Fibroblast of lung (primary cell): ENCODE measurements at regions not wholly inside any gene's neighbourhood (a gene's known extent, or its start where the extent isn't known, plus 50 kb on each side); places are given as distances from the start of the nearest gene placed in this dataset.

Source experiments
- DNase-seq, 2 donors: peaks; one replicate each; pipeline versions ENCODE4 v3.0.0 to v3.0.0-alpha.2; 2010; ENCODE audit warnings: low read depth in 2 of 2
- H2AFZ ChIP-seq: 2 replicates; pipeline ENCODE4 v1.5.1; 2012; ENCODE audit warnings: low read length, control low read depth, inconsistent platforms
- H3K27ac ChIP-seq: 2 replicates; pipeline ENCODE4 v1.5.1; 2011; ENCODE audit warnings: low read length, control low read depth; ENCODE audit not compliant: insufficient read depth
- H3K27me3 ChIP-seq: 2 replicates; pipeline ENCODE4 v1.5.1; 2011; ENCODE audit warnings: mild to moderate bottlenecking, low read length; ENCODE audit not compliant: control insufficient read depth, insufficient read depth
- H3K36me3 ChIP-seq: 2 replicates; pipeline ENCODE4 v1.5.1; 2011; ENCODE audit warnings: low read length; ENCODE audit not compliant: control insufficient read depth, insufficient read depth
- H3K4me1 ChIP-seq: 2 replicates; pipeline ENCODE4 v1.5.1; 2011; ENCODE audit warnings: low read length; ENCODE audit not compliant: control insufficient read depth, insufficient read depth; ENCODE audit errors: extremely low read depth
- H3K4me2 ChIP-seq: 2 replicates; pipeline ENCODE4 v1.5.1; 2011; ENCODE audit warnings: low read length, control low read depth; ENCODE audit not compliant: insufficient read depth; ENCODE audit errors: extremely low read depth
- H3K4me3 ChIP-seq, 4 experiments: fragments of 200-600 bp in 1 of 4; sonication (generic) in 1 of 4; replicated peaks in 1 of 4; 2 replicates each; pipeline ENCODE4 v1.5.1; 2011 to 2016; ENCODE audit warnings: low read length in 4 of 4, low read depth in 3 of 4, mild to moderate bottlenecking in 3 of 4, control low read depth in 2 of 4, inconsistent platforms in 1 of 4, mixed read lengths in 1 of 4; ENCODE audit not compliant: insufficient read depth in 1 of 4; ENCODE audit errors: control extremely low read depth in 1 of 4
- H3K79me2 ChIP-seq: 2 replicates; pipeline ENCODE4 v1.5.1; 2012; ENCODE audit warnings: mild to moderate bottlenecking, low read length, inconsistent platforms; ENCODE audit not compliant: control insufficient read depth, insufficient read depth
- H3K9ac ChIP-seq: 2 replicates; pipeline ENCODE4 v1.5.1; 2011; ENCODE audit warnings: mild to moderate bottlenecking, low read length, control low read depth; ENCODE audit not compliant: insufficient read depth
- H3K9me3 ChIP-seq: 2 replicates; pipeline ENCODE4 v1.5.1; 2012; ENCODE audit warnings: low read depth, low read length; ENCODE audit not compliant: control insufficient read depth, insufficient read depth
- H4K20me1 ChIP-seq: 2 replicates; pipeline ENCODE4 v1.5.1; 2011; ENCODE audit warnings: low read length; ENCODE audit not compliant: control insufficient read depth, insufficient read depth; ENCODE audit errors: extremely low read depth
- CTCF ChIP-seq, 2 donors: IDR thresholded peaks in 1 of 2; conservative IDR thresholded peaks in 1 of 2; 1 replicate in 1 of 2; 2 replicates in 1 of 2; pipeline ENCODE4 v1.5.1; 2011 to 2012; ENCODE audit warnings: low read length in 2 of 2, control low read depth in 1 of 2, inconsistent platforms in 1 of 2, low read depth in 1 of 2, mild to moderate bottlenecking in 1 of 2
- EZH2 ChIP-seq: IDR thresholded peaks from 2 replicates; pipeline ENCODE4 v1.5.1; 2012; ENCODE audit warnings: low read length, control low read depth, mild to moderate bottlenecking; ENCODE audit errors: missing control alignments

GRCh38 chr1:98072047-98072446 is 151.2 kb upstream of the DPYD start:
- no peaks in the 10 kb centered on the region for H3K36me3 ChIP-seq
- TF ChIP-seq EZH2 (no peak), CTCF (conservative IDR thresholded peaks at IDR 0.05 in 1 of 2, IDR thresholded peaks at IDR 0.05 in 1 of 2; ENCODE audit: low read depth in 1 of 2, low read length in 2 of 2) (no peak)
- no peaks in the 10 kb centered on the region for H4K20me1 ChIP-seq
- H3K9me3 ChIP-seq: no peaks in the 10 kb centered on the region
- H3K4me3 ChIP-seq: no peak overlapping the region
- H3K79me2 ChIP-seq: no peaks in the 10 kb centered on the region
- no peak overlapping the region for H3K9ac ChIP-seq
- no peaks in the 10 kb centered on the region for H3K27me3 ChIP-seq
- no peak overlapping the region for H3K4me2 ChIP-seq
- peak overlapping the region; percentile 53 for H2AFZ ChIP-seq
- DNase-seq: no peak
- no peaks in the 10 kb centered on the region for H3K4me1 ChIP-seq
- H3K27ac ChIP-seq: no peak overlapping the region

GRCh38 chr1:98068016-98068415 is 147.2 kb upstream of the DPYD start:
- H3K79me2 ChIP-seq: no peaks in the 10 kb centered on the region
- H4K20me1 ChIP-seq: no peaks in the 10 kb centered on the region
- no peak overlapping the region for H3K27ac ChIP-seq
- no peaks in the 10 kb centered on the region for H3K36me3 ChIP-seq
- H3K4me2 ChIP-seq: no peak overlapping the region
- H3K27me3 ChIP-seq: no peaks in the 10 kb centered on the region
- no peak overlapping the region for H3K9ac ChIP-seq
- TF ChIP-seq CTCF (conservative IDR thresholded peaks at IDR 0.05 in 1 of 2, IDR thresholded peaks at IDR 0.05 in 1 of 2; ENCODE audit: low read depth in 1 of 2, low read length in 2 of 2): no peak
- TF ChIP-seq EZH2: no peak
- no peaks in the 10 kb centered on the region for H3K4me1 ChIP-seq
- DNase-seq: no peak
- H2AFZ ChIP-seq: no peak overlapping the region
- no peak overlapping the region for H3K4me3 ChIP-seq
- no peaks in the 10 kb centered on the region for H3K9me3 ChIP-seq

- Histone ChIP-seq H4K20me1 (no peaks in the 10 kb centered on the region), H3K9ac (no peak overlapping the region), H3K79me2 (no peaks in the 10 kb centered on the region), H3K36me3 (no peaks in the 10 kb centered on the region), H3K9me3 (no peaks in the 10 kb centered on the region), H2AFZ (no peak overlapping the region), H3K27me3 (no peaks in the 10 kb centered on the region), H3K4me2 (no peak overlapping the region), H3K4me3 (no peak overlapping the region), H3K4me1 (no peaks in the 10 kb centered on the region), H3K27ac (no peak overlapping the region)
- no peak for TF ChIP-seq CTCF (conservative IDR thresholded peaks at IDR 0.05 in 1 of 2, IDR thresholded peaks at IDR 0.05 in 1 of 2; ENCODE audit: low read depth in 1 of 2, low read length in 2 of 2)
- no peak for TF ChIP-seq EZH2
- DNase-seq: no peak
Observed at GRCh38 chr1:98066911-98067310, 146.1 kb upstream of the DPYD start.
